Body of pancreas (tissue), 4 donors: ENCODE measurements at regions not wholly inside any gene's neighbourhood (a gene's known extent, or its start where the extent isn't known, plus 50 kb on each side); places are given as distances from the start of the nearest gene placed in this dataset.

Experiments
- ATAC-seq: fragments of 150-250 bp; one replicate; pipeline ENCODE4 v1.9.1; 2016
- DNase-seq, 4 donors: peaks; one replicate each; pipeline ENCODE4 v3.0.0-alpha.2; 2019
- H3K27ac ChIP-seq, 4 donors: fragments of 200-600 bp; sonication (generic); 1 replicate in 3 of 4; 2 replicates in 1 of 4; pipeline versions ENCODE4 v1.5.1 to v1.6.1; 2016 to 2019; ENCODE audit warnings: mild to moderate bottlenecking in 1 of 4, mixed read lengths in 1 of 4, moderate library complexity in 1 of 4
- H3K27me3 ChIP-seq, 2 donors: fragments of 200-600 bp; sonication (generic); one replicate each; pipeline ENCODE4 v1.6.0; 2016; ENCODE audit warnings: mild to moderate bottlenecking in 1 of 2
- H3K36me3 ChIP-seq, 2 donors: fragments of 200-600 bp; sonication (generic); replicated peaks in 1 of 2; 2 replicates each; pipeline ENCODE4 v1.5.1; 2016; ENCODE audit warnings: low read depth in 2 of 2; ENCODE audit not compliant: insufficient read depth in 1 of 2
- H3K4me1 ChIP-seq: fragments of 200-600 bp; sonication (generic); one replicate; pipeline ENCODE4 v1.6.0; 2016
- H3K4me3 ChIP-seq, 2 donors: fragments of 200-600 bp; sonication (generic); 1 replicate in 1 of 2; 2 replicates in 1 of 2; pipeline ENCODE4 v1.5.1; 2016 to 2019
- H3K9me3 ChIP-seq, 3 donors: fragments of 200-600 bp; sonication (generic); 1 replicate in 2 of 3; 2 replicates in 1 of 3; pipeline ENCODE4 v1.5.1; 2016
- POLR2A ChIP-seq, 3 donors: fragments of 450-650 bp; IDR thresholded peaks; one replicate each; pipeline ENCODE4 v1.6.1; 2016; ENCODE audit warnings: antibody characterized with exemption in 3 of 3, mild to moderate bottlenecking in 2 of 3
- WGBS, 2 donors: methylation state at CpG; one replicate each; pipeline ENCODE4 v1.1.5; 2017; 5-methylcytosine and 5-hydroxymethylcytosine counted together
- intact Hi-C: fragments of 100-400 bp; cut with DNase I; formaldehyde crosslinking; loops from one replicate; pipeline ENCODE4 v1.15.1; 2023
- TF ChIP-seq, protein P1 (sequence below), 7 experiments: fragments of 450-650 bp in 4 of 7; fragments of 200-600 bp in 3 of 7; sonication (generic) in 3 of 7; IDR thresholded peaks; one replicate each; pipeline ENCODE4 v1.5.1; 2016 to 2019; ENCODE audit warnings: antibody characterized with exemption in 7 of 7

DNA sequence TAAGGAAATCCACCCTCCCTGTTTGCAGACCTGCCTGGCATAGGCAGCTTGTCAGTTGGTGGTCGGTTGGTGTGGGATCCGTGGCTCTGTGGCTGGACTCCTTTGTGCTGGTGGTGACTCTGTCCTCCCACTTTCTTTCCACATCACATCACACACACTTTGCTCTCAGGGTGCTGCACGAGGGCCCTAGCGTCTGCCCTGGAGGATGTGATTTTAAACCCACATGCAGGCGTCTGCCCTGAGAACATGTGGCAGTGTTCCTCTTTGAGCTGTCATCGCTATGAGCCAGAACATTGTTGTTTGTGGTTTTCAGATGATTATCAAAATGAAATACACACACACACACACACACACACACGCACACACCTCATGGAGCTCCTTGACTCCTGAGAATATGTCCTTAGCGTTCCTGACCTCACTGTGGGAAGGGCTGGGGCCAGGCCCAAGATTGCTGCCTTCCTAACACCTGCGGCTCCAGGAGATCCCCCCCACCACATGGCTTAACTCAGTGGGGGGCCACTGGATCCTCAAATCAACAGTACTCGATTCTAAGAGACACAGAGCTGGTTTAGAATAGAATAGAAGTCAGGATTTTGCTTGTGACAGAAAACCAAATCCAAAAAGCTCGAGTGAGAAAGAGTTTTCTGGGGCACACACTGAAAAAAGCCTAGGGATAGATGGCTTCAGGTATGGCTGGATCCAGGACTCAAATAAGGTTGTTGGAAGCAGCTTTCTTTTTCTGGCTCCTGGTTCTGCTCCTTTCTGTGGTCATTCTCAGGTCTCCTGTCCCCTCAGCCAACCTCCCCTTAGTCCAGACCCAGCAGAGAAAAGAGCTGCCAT lies 54.8 kb downstream of the RTP5 start:
- H3K36me3 ChIP-seq: no peaks in the 10 kb centered on the region
- H3K4me1 ChIP-seq: peaks cover 24% of the 10 kb centered on the region
- 76 to 88% methylated on average over 11 of the region's 11 CpGs for WGBS, 2 donors
- intact Hi-C loops: no loop called here
- DNase-seq: no peak
- ATAC-seq: no peak
- TF ChIP-seq, protein P1, sequence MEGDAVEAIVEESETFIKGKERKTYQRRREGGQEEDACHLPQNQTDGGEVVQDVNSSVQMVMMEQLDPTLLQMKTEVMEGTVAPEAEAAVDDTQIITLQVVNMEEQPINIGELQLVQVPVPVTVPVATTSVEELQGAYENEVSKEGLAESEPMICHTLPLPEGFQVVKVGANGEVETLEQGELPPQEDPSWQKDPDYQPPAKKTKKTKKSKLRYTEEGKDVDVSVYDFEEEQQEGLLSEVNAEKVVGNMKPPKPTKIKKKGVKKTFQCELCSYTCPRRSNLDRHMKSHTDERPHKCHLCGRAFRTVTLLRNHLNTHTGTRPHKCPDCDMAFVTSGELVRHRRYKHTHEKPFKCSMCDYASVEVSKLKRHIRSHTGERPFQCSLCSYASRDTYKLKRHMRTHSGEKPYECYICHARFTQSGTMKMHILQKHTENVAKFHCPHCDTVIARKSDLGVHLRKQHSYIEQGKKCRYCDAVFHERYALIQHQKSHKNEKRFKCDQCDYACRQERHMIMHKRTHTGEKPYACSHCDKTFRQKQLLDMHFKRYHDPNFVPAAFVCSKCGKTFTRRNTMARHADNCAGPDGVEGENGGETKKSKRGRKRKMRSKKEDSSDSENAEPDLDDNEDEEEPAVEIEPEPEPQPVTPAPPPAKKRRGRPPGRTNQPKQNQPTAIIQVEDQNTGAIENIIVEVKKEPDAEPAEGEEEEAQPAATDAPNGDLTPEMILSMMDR (IDR thresholded peaks at IDR 0.05): no peak
- TF ChIP-seq POLR2A (IDR thresholded peaks at IDR 0.05): no peak
- no peaks in the 10 kb centered on the region for H3K27me3 ChIP-seq
- H3K27ac ChIP-seq: no peak overlapping the region
- no peaks in the 10 kb centered on the region for H3K9me3 ChIP-seq
- no peak overlapping the region for H3K4me3 ChIP-seq

DNA sequence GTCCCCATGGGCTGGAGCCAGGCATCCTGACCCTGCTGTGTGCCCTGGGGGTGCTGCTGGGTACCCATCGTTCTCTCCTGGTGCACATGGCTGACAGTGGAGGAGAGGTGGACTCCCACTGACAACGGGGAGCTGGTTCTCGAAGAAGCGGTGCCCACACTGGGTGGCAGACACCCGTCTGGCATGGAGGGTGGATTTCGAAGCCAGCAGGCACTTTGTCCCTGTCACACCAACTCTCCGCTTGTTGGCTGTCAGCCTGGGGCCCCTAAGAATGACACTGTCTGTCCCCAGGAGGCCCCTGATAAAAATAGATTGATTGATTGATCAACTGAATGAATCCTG lies 55.4 kb downstream of the RTP5 start:
- intact Hi-C loops: no loop called here
- Histone ChIP-seq H3K9me3 (no peaks in the 10 kb centered on the region), H3K36me3 (no peaks in the 10 kb centered on the region), H3K4me3 (no peak overlapping the region), H3K27me3 (no peaks in the 10 kb centered on the region), H3K4me1 (peaks cover 30% of the 10 kb centered on the region), H3K27ac (no peak overlapping the region)
- ATAC-seq (no peak), DNase-seq (peak in 1 of 4 donors; percentile 9)
- 67 to 85% methylated on average over 1 to 7 of the region's 7 CpGs for WGBS, 2 donors
- no peak for TF ChIP-seq POLR2A (IDR thresholded peaks at IDR 0.05)
- TF ChIP-seq, protein P1 (IDR thresholded peaks at IDR 0.05): no peak

DNA sequence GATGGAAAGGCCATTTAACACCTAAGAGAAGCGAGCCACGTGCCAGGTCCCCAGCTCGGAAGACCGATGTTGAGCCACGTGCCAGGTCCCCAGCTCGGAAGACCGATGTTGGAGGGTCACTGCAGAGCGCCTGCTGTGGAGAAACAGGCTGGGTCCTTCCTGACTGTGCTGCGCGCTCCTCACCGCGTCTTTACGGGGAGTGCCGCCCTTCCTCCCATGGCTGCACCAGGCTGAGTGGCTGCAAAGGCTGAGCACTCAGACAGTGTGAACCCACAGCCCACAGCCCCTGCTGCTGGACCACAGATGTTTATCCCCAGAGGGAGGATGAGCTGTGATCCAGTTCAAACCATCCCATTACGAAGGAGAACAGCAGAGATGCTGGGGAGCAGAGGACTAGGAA lies 55.7 kb downstream of the RTP5 start:
- TF ChIP-seq, protein P1 (IDR thresholded peaks at IDR 0.05): no peak
- no peak for TF ChIP-seq POLR2A (IDR thresholded peaks at IDR 0.05)
- Histone ChIP-seq H3K9me3 (no peaks in the 10 kb centered on the region), H3K36me3 (no peaks in the 10 kb centered on the region), H3K4me1 (peaks cover 32% of the 10 kb centered on the region), H3K27me3 (no peaks in the 10 kb centered on the region), H3K27ac (peak overlapping the region in 1 of 4 donors; percentile 8), H3K4me3 (no peak overlapping the region)
- intact Hi-C loops: no loop called here
- 88 to 89% methylated on average over 1 to 15 of the region's 15 CpGs for WGBS, 2 donors
- ATAC-seq: no peak
- peak in 1 of 4 donors; percentile 9 for DNase-seq

DNA sequence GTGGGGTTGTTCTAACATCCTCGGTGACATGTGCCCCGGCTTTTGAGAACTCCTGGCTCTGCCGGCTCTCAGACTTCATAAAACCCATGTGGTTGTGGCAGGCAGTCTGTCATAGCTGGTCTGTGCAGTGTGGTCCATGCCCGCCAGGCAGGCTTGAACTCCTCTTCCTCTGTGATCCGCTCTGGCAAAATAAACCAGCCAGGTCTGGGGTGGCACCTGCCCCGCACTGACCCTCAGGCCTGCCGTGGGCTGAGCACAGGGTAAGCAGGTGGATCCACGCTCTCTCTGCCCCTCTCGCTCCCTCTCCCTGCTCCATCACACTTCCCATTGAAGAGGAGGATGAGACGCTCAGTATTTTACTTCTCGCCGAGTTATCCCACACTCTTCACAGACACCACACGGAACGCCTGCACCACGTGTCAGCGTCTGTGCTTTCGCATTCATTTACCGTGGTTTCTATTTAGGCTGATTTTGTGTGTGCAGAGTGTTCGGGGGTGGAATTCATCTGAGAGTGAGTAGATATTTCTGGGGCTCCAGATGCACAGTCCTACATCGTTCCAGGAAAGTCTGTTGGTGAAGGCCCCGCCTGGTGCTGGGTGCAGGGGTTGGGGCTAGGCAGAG lies 56.4 kb downstream of the RTP5 start:
- TF ChIP-seq, protein P1 (IDR thresholded peaks at IDR 0.05): no peak
- no peak for TF ChIP-seq POLR2A (IDR thresholded peaks at IDR 0.05)

More for the DNA sequence above, 56.4 kb downstream of the RTP5 start:
- intact Hi-C loops: no loop called here
- no peak for ATAC-seq
- no peaks in the 10 kb centered on the region for H3K36me3 ChIP-seq
- H3K4me1 ChIP-seq: peaks cover 32% of the 10 kb centered on the region
- no peaks in the 10 kb centered on the region for H3K9me3 ChIP-seq
- 77 to 84% methylated on average over 19 to 21 of the region's 21 CpGs for WGBS, 2 donors
- H3K4me3 ChIP-seq: no peak overlapping the region
- no peaks in the 10 kb centered on the region for H3K27me3 ChIP-seq
- peak overlapping the region in 3 of 4 donors; percentile 69 to 87 (median 75) for H3K27ac ChIP-seq
- peak in 1 of 4 donors; percentile 10 for DNase-seq
